ENCODE measurements at regions not wholly inside any gene's neighbourhood (a gene's known extent, or its start where the extent isn't known, plus 50 kb on each side); places are given as distances from the start of the nearest gene placed in this dataset.

DNA sequence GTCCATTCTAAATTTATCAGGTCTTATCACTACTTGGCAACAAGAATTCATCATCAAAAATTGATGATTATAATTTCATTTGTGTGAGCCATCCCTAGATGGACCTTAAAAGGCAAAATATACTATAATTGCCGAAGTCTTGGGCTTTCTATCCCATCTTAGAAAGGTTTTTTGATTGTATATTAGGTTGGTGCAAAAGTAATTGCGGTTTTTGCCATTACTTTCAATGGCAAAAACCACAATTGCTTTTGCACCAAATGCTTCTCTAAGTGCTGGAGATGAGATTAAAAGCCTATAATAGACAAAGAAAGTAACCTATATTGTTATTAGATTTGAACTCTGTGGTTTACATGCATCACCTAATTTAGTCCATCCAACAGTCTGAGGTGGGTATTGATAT, 612.9 kb downstream of the ZNF385D start:
- Histone ChIP-seq H3K36me3 (ENCODE audit: insufficient read depth) (no peaks in the 10 kb centered on the region), H3K27me3 (ENCODE audit: insufficient read depth) (no peaks in the 10 kb centered on the region), H3F3A (replicated peaks; ENCODE audit: low read depth) (no peaks in the 10 kb centered on the region), H3K4me1 (ENCODE audit: insufficient read depth) (0 out of 2 replicates have a peak, but pooled peaks cover 13% of the 10 kb centered on the region), H3K79me2 (replicated peaks; ENCODE audit: insufficient read depth) (no peaks in the 10 kb centered on the region), H3K4me2 (no peak overlapping the region), H2AFZ (no peak overlapping the region), H4K20me1 (replicated peaks; ENCODE audit: insufficient read depth) (no peaks in the 10 kb centered on the region), H3K4me3 (no peak overlapping the region), H3K9me2 (ENCODE audit: insufficient read depth) (no peaks in the 10 kb centered on the region), H3K27ac (ENCODE audit: low read depth) (no peak overlapping the region)
- no peaks in the 10 kb centered on the region for H3K36me3 Mint-ChIP-seq (ENCODE audit: low read depth)
- ATAC-seq (no peak), DNase-seq (ENCODE audit: low spot score) (no peak)
- no peaks in the 10 kb centered on the region for H3K9me3 Mint-ChIP-seq
- H3K4me1 Mint-ChIP-seq, result peaks cover 13% of the 10 kb centered on the region
- TF ChIP-seq ZNF114 (CRISPR knock-in tag; IDR thresholded peaks at IDR 0.05), result no peak
- TF ChIP-seq, protein P1, sequence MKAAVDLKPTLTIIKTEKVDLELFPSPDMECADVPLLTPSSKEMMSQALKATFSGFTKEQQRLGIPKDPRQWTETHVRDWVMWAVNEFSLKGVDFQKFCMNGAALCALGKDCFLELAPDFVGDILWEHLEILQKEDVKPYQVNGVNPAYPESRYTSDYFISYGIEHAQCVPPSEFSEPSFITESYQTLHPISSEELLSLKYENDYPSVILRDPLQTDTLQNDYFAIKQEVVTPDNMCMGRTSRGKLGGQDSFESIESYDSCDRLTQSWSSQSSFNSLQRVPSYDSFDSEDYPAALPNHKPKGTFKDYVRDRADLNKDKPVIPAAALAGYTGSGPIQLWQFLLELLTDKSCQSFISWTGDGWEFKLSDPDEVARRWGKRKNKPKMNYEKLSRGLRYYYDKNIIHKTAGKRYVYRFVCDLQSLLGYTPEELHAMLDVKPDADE (IDR thresholded peaks at IDR 0.05), result no peak
- TF ChIP-seq, protein P2, sequence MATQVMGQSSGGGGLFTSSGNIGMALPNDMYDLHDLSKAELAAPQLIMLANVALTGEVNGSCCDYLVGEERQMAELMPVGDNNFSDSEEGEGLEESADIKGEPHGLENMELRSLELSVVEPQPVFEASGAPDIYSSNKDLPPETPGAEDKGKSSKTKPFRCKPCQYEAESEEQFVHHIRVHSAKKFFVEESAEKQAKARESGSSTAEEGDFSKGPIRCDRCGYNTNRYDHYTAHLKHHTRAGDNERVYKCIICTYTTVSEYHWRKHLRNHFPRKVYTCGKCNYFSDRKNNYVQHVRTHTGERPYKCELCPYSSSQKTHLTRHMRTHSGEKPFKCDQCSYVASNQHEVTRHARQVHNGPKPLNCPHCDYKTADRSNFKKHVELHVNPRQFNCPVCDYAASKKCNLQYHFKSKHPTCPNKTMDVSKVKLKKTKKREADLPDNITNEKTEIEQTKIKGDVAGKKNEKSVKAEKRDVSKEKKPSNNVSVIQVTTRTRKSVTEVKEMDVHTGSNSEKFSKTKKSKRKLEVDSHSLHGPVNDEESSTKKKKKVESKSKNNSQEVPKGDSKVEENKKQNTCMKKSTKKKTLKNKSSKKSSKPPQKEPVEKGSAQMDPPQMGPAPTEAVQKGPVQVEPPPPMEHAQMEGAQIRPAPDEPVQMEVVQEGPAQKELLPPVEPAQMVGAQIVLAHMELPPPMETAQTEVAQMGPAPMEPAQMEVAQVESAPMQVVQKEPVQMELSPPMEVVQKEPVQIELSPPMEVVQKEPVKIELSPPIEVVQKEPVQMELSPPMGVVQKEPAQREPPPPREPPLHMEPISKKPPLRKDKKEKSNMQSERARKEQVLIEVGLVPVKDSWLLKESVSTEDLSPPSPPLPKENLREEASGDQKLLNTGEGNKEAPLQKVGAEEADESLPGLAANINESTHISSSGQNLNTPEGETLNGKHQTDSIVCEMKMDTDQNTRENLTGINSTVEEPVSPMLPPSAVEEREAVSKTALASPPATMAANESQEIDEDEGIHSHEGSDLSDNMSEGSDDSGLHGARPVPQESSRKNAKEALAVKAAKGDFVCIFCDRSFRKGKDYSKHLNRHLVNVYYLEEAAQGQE (IDR thresholded peaks at IDR 0.05; ENCODE audit: unreplicated experiment), result no peak
- TF ChIP-seq, protein P3, sequence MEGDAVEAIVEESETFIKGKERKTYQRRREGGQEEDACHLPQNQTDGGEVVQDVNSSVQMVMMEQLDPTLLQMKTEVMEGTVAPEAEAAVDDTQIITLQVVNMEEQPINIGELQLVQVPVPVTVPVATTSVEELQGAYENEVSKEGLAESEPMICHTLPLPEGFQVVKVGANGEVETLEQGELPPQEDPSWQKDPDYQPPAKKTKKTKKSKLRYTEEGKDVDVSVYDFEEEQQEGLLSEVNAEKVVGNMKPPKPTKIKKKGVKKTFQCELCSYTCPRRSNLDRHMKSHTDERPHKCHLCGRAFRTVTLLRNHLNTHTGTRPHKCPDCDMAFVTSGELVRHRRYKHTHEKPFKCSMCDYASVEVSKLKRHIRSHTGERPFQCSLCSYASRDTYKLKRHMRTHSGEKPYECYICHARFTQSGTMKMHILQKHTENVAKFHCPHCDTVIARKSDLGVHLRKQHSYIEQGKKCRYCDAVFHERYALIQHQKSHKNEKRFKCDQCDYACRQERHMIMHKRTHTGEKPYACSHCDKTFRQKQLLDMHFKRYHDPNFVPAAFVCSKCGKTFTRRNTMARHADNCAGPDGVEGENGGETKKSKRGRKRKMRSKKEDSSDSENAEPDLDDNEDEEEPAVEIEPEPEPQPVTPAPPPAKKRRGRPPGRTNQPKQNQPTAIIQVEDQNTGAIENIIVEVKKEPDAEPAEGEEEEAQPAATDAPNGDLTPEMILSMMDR (conservative IDR thresholded peaks at IDR 0.05; ENCODE audit: low read depth in 2 of 2), result no peak
- no peak overlapping the region for H3K27ac Mint-ChIP-seq
- H3K27me3 Mint-ChIP-seq (ENCODE audit: insufficient read depth, low read depth, poor library complexity), result no peaks in the 10 kb centered on the region
- H3K4me3 Mint-ChIP-seq, result no peak overlapping the region

DNA sequence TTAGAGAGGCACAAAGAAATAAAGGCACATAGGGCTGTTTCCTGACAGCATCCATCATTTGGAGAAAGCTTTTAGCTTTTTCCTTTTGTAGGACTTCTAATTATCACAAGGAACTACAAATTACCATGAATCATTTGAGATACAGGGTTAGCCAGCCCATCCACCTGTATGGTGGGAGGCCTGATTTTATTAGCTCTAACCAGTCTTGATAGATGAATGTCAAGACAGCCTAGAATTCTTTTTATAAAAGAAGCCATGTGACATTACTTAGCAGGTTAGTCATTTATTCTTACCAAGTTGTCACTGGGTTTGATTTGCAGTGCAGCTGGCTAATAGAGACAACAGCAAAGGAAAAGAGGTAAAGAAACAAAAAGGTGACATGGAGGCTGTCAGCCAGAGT, 618.1 kb downstream of the ZNF385D start:
- Mint-ChIP-seq H3K9me3 (peaks cover 4% of the 10 kb centered on the region; the same call in 2 of the 3 replicates), H3K4me1 (no peaks in the 10 kb centered on the region), H3K4me3 (no peak overlapping the region), H3K27me3 (ENCODE audit: insufficient read depth, low read depth, poor library complexity) (peaks cover 2% of the 10 kb centered on the region), H3K36me3 (ENCODE audit: low read depth) (no peaks in the 10 kb centered on the region), H3K27ac (no peak overlapping the region)
- H3K36me3 ChIP-seq (ENCODE audit: insufficient read depth), result no peaks in the 10 kb centered on the region
- no peaks in the 10 kb centered on the region for H3K27me3 ChIP-seq (ENCODE audit: insufficient read depth)
- no peaks in the 10 kb centered on the region for H3K9me2 ChIP-seq (ENCODE audit: insufficient read depth)
- H3K79me2 ChIP-seq (replicated peaks; ENCODE audit: insufficient read depth), result no peaks in the 10 kb centered on the region
- H2AFZ ChIP-seq, result no peak overlapping the region
- DNase-seq (ENCODE audit: low spot score) (no peak), ATAC-seq (no peak)
- no peaks in the 10 kb centered on the region for H3K4me1 ChIP-seq (ENCODE audit: insufficient read depth)
- no peak overlapping the region for H3K27ac ChIP-seq (ENCODE audit: low read depth)
- H3F3A ChIP-seq (replicated peaks; ENCODE audit: low read depth), result no peaks in the 10 kb centered on the region
- no peak overlapping the region for H3K4me3 ChIP-seq
- no peak overlapping the region for H3K4me2 ChIP-seq
- H4K20me1 ChIP-seq (replicated peaks; ENCODE audit: insufficient read depth), result no peaks in the 10 kb centered on the region
- TF ChIP-seq EZH2 (IDR thresholded peaks at IDR 0.05; ENCODE audit: low read depth, unreplicated experiment), result no peak
- TF ChIP-seq, protein P3 (conservative IDR thresholded peaks at IDR 0.05; ENCODE audit: low read depth in 2 of 2), result no peak
- no peak for TF ChIP-seq STAT1 (IDR thresholded peaks at IDR 0.05; ENCODE audit: unreplicated experiment)
- no peak for TF ChIP-seq CREB1 (CRISPR knock-in tag; IDR thresholded peaks at IDR 0.05; ENCODE audit: low read depth)
- no peak for TF ChIP-seq ZNF331 (CRISPR knock-in tag; IDR thresholded peaks at IDR 0.05; ENCODE audit: low read depth)
